Neural cell (in vitro differentiated cells): ENCODE measurements at regions not wholly inside any gene's neighbourhood (a gene's known extent, or its start where the extent isn't known, plus 50 kb on each side); places are given as distances from the start of the nearest gene placed in this dataset.

ENCODE experiments used
- H2AFZ ChIP-seq: fragments of 200-600, 300-800 bp; sonication (generic), shearing (Covaris generic); 2 replicates; pipeline ENCODE4 v1.6.0; 2014; ENCODE audit warnings: low read depth, mild to moderate bottlenecking, antibody characterized with exemption, low read length, moderate library complexity
- H3F3A ChIP-seq: fragments of 200-600 bp; shearing (Covaris generic); 2 replicates; pipeline ENCODE4 v1.6.1; 2016; ENCODE audit warnings: mild to moderate bottlenecking, moderate library complexity, mixed read lengths, antibody characterized with exemption, low read length; ENCODE audit not compliant: insufficient read depth, poor library complexity, severe bottlenecking
- H3K27ac ChIP-seq: fragments of 200-600, 300-800 bp; sonication (generic), shearing (Covaris generic); 2 replicates; pipeline ENCODE4 v1.5.1; 2014; ENCODE audit warnings: mild to moderate bottlenecking, low read length, moderate library complexity
- H3K27me3 ChIP-seq: fragments of 300-800, 200-600 bp; sonication (generic), shearing (Covaris generic); 2 replicates; pipeline ENCODE4 v1.6.0; 2014; ENCODE audit warnings: mild to moderate bottlenecking, low read depth, low read length, moderate library complexity; ENCODE audit not compliant: insufficient read depth
- H3K36me3 ChIP-seq: fragments of 300-800, 200-600 bp; sonication (generic), shearing (Covaris generic); 2 replicates; pipeline ENCODE4 v1.5.1; 2014; ENCODE audit warnings: mild to moderate bottlenecking, antibody characterized with exemption, low read length, moderate library complexity; ENCODE audit not compliant: insufficient read depth
- H3K4me2 ChIP-seq: fragments of 300-800, 200-600 bp; sonication (generic), shearing (Covaris generic); 2 replicates; pipeline ENCODE4 v1.6.0; 2014; ENCODE audit warnings: mild to moderate bottlenecking, low read length
- H3K4me3 ChIP-seq: fragments of 300-800, 200-600 bp; sonication (generic), shearing (Covaris generic); 2 replicates; pipeline ENCODE4 v1.5.1; 2014; ENCODE audit warnings: mild to moderate bottlenecking, low read length, moderate library complexity
- H3K79me2 ChIP-seq: fragments of 200-600 bp; shearing (Covaris generic); replicated peaks from 2 replicates; pipeline ENCODE4 v1.6.0; 2014; ENCODE audit warnings: mild to moderate bottlenecking, low read length, moderate library complexity; ENCODE audit not compliant: insufficient read depth
- H3K9ac ChIP-seq: fragments of 300-800, 200-600 bp; sonication (generic), shearing (Covaris generic); 2 replicates; pipeline ENCODE4 v1.6.1; 2016; ENCODE audit warnings: mild to moderate bottlenecking, low read length, mixed read lengths
- H3K9me2 ChIP-seq: fragments of 200-600 bp; shearing (Covaris generic); 2 replicates; pipeline ENCODE4 v1.6.1; 2016; ENCODE audit warnings: mild to moderate bottlenecking, low read length, mixed read lengths; ENCODE audit not compliant: insufficient read depth
- H3K9me3 ChIP-seq: fragments of 200-600, 300-800 bp; sonication (generic), shearing (Covaris generic); 2 replicates; pipeline ENCODE4 v1.6.1; 2016; ENCODE audit warnings: mild to moderate bottlenecking, mixed run types, low read length, moderate library complexity, mixed read lengths
- H4K20me1 ChIP-seq: fragments of 200-600 bp; shearing (Covaris generic); 2 replicates; pipeline ENCODE4 v1.6.1; 2016; ENCODE audit warnings: mild to moderate bottlenecking, mixed run types; ENCODE audit not compliant: insufficient read depth
- CTCF ChIP-seq: fragments of 450-650 bp; IDR thresholded peaks from 2 replicates; pipeline ENCODE4 v1.5.1; 2014; ENCODE audit warnings: antibody characterized with exemption, mild to moderate bottlenecking, moderate library complexity; ENCODE audit not compliant: poor library complexity, severe bottlenecking
- EP300 ChIP-seq: fragments of 450-650 bp; conservative IDR thresholded peaks from 2 replicates; pipeline ENCODE4 v1.6.1; 2014; ENCODE audit warnings: antibody characterized with exemption, mild to moderate bottlenecking, moderate library complexity; ENCODE audit not compliant: poor library complexity, severe bottlenecking
- EZH2 ChIP-seq: fragments of 200-600, 300-800 bp; shearing (Covaris generic), sonication (generic); IDR thresholded peaks from 2 replicates; pipeline ENCODE4 v1.6.1; 2014; ENCODE audit warnings: antibody characterized with exemption, low read length, borderline replicate concordance, mild to moderate bottlenecking; ENCODE audit not compliant: insufficient read depth, poor library complexity, severe bottlenecking
- MXI1 ChIP-seq: fragments of 450-650 bp; conservative IDR thresholded peaks from 2 replicates; pipeline ENCODE4 v1.6.1; 2014; ENCODE audit warnings: antibody characterized with exemption, mild to moderate bottlenecking; ENCODE audit not compliant: poor library complexity, severe bottlenecking
- POLR2AphosphoS5 ChIP-seq: IDR thresholded peaks from 2 replicates; pipeline ENCODE4 v1.6.1; 2012
- RAD21 ChIP-seq: fragments of 450-650 bp; conservative IDR thresholded peaks from 2 replicates; pipeline ENCODE4 v1.6.1; 2014; ENCODE audit warnings: antibody characterized with exemption, mild to moderate bottlenecking, moderate library complexity
- REST ChIP-seq: IDR thresholded peaks from 2 replicates; pipeline ENCODE4 v1.6.1; 2012; ENCODE audit warnings: borderline replicate concordance
- SMC3 ChIP-seq: fragments of 450-650 bp; conservative IDR thresholded peaks from 2 replicates; pipeline ENCODE4 v1.6.1; 2014; ENCODE audit warnings: antibody characterized with exemption, mild to moderate bottlenecking, moderate library complexity; ENCODE audit not compliant: poor library complexity
- TAF1 ChIP-seq: IDR thresholded peaks from 2 replicates; pipeline ENCODE4 v1.6.1; 2012; ENCODE audit warnings: low read depth

GRCh38 chr20:1711266-1711665 is 53.7 kb upstream of the SIRPG start:
- Histone ChIP-seq H3K9me3 (no peaks in the 10 kb centered on the region), H3K4me3 (no peak overlapping the region), H3K36me3 (no peaks in the 10 kb centered on the region), H3K27ac (no peak overlapping the region), H3K9ac (no peak overlapping the region), H3K4me2 (no peak overlapping the region), H3K27me3 (no peaks in the 10 kb centered on the region), H3K9me2 (no peaks in the 10 kb centered on the region), H3F3A (no peaks in the 10 kb centered on the region), H2AFZ (no peak overlapping the region), H3K79me2 (no peaks in the 10 kb centered on the region), H4K20me1 (no peaks in the 10 kb centered on the region)
- no peak for TF ChIP-seq RAD21
- TF ChIP-seq TAF1: no peak
- TF ChIP-seq CTCF: no peak
- no peak for TF ChIP-seq MXI1

GRCh38 chr20:1710484-1710883 is 52.9 kb upstream of the SIRPG start:
- no peak overlapping the region for H3K4me3 ChIP-seq
- H3F3A ChIP-seq: no peaks in the 10 kb centered on the region
- H3K79me2 ChIP-seq: no peaks in the 10 kb centered on the region
- H3K4me2 ChIP-seq: no peak overlapping the region
- no peak overlapping the region for H3K27ac ChIP-seq
- no peak overlapping the region for H3K9ac ChIP-seq
- H3K9me2 ChIP-seq: no peaks in the 10 kb centered on the region
- H3K36me3 ChIP-seq: no peaks in the 10 kb centered on the region
- no peaks in the 10 kb centered on the region for H4K20me1 ChIP-seq
- H3K9me3 ChIP-seq: no peaks in the 10 kb centered on the region
- H3K27me3 ChIP-seq: no peaks in the 10 kb centered on the region
- H2AFZ ChIP-seq: no peak overlapping the region
- TF ChIP-seq EP300: no peak
- TF ChIP-seq RAD21: no peak
- no peak for TF ChIP-seq TAF1
- TF ChIP-seq REST: no peak
- TF ChIP-seq MXI1: no peak
- TF ChIP-seq CTCF: no peak
- TF ChIP-seq POLR2AphosphoS5: no peak
- TF ChIP-seq EZH2: no peak
- TF ChIP-seq SMC3: no peak
